Activated naive CD4-positive, alpha-beta T cell treated with anti-CD3 and anti-CD28 coated beads, Interleukin-2, amount 50 U/mL, for 72 hours (primary cell): ENCODE measurements at regions not wholly inside any gene's neighbourhood (a gene's known extent, or its start where the extent isn't known, plus 50 kb on each side); places are given as distances from the start of the nearest gene placed in this dataset.

Experiments used
- ATAC-seq, 2 donors: fragments of 150-1000 bp; cut with Tn5 transposase; 2 replicates each; pipeline ENCODE4 v1.10.0; 2021; ENCODE audit warnings: mild to moderate bottlenecking in 2 of 2, moderate library complexity in 2 of 2
- DNase-seq, 2 donors: peaks; one replicate each; pipeline ENCODE4 v3.0.0; 2021 to 2022; ENCODE audit warnings: low spot score in 2 of 2
- H3K27ac Mint-ChIP-seq, 2 donors: one replicate each; pipeline ENCODE4 v1.8.0; 2022; ENCODE audit warnings: mild to moderate bottlenecking in 2 of 2, mixed read lengths in 2 of 2
- H3K36me3 Mint-ChIP-seq, 2 donors: one replicate each; pipeline ENCODE4 v1.8.0; 2022; ENCODE audit warnings: mixed read lengths in 2 of 2
- H3K9me3 Mint-ChIP-seq, 2 donors: one replicate each; pipeline ENCODE4 v1.8.0; 2022; ENCODE audit warnings: mixed read lengths in 2 of 2

GRCh38 chr19:28915737-28916460 lies 297.1 kb downstream of the UQCRFS1 start:
- ATAC-seq (no peak), DNase-seq (no peak)
- H3K36me3 Mint-ChIP-seq = no peaks in the 10 kb centered on the region
- H3K9me3 Mint-ChIP-seq = no peaks in the 10 kb centered on the region
- no peak overlapping the region for H3K27ac Mint-ChIP-seq

- ATAC-seq (no peak), DNase-seq (no peak)
- no peaks in the 10 kb centered on the region for H3K9me3 Mint-ChIP-seq
- no peaks in the 10 kb centered on the region for H3K36me3 Mint-ChIP-seq
- H3K27ac Mint-ChIP-seq = no peak overlapping the region
These were observed 297.7 kb downstream of the UQCRFS1 start for GRCh38 chr19:28915202-28915601.

GRCh38 chr19:28914173-28914572 lies 298.8 kb downstream of the UQCRFS1 start:
- Mint-ChIP-seq H3K27ac (no peak overlapping the region), H3K36me3 (no peaks in the 10 kb centered on the region), H3K9me3 (no peaks in the 10 kb centered on the region)
- DNase-seq = no peak
- ATAC-seq = no peak

GRCh38 chr19:28913626-28914025 lies 299.3 kb downstream of the UQCRFS1 start:
- no peaks in the 10 kb centered on the region for H3K36me3 Mint-ChIP-seq

DNA sequence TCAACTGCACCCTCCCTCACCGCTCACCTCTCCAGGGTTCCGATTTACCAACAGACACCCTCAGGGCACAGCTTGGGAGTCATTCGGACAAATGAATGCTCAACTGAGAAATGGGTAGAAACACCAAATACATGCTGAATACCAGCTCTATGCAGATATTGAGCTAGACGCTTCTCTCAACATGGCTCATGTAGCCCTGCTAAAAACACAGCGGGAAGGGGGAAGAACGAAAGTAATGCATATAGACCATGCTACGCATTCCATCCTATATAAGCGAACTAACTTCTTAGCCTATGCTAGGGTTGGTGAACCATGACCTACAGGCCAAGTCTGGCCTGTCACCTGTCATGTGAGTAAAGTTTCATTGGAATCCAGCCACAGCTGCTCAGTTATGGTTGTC lies 304.0 kb downstream of the UQCRFS1 start:
- H3K36me3 Mint-ChIP-seq = no peaks in the 10 kb centered on the region
- no peak overlapping the region for H3K27ac Mint-ChIP-seq
- ATAC-seq = no peak
- no peak for DNase-seq
- H3K9me3 Mint-ChIP-seq = no peaks in the 10 kb centered on the region

More at GRCh38 chr19:28913626-28914025, 299.3 kb downstream of the UQCRFS1 start:
- Mint-ChIP-seq H3K27ac (no peak overlapping the region), H3K9me3 (no peaks in the 10 kb centered on the region)
- ATAC-seq = no peak
- no peak for DNase-seq

DNA sequence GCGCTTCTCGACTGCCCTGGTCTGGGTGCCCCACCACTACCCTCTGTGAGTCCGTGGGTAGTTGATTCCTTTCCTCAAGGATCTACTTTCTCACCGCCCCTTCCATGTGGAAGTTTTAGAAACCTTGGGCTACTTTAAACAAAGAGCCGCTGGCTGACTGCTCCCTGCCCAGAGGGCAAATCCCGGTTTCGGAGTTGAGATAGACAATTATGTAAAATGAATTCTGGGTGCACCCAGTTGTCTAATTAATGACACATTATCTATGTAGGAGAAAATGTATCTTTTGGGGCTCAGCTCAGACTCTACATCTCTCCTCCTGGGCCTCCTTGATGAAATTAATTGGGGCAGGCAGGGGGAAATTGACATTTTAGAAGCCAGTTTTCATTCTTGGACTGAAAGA lies 305.4 kb downstream of the UQCRFS1 start:
- peaks cover 0 to 4% of the 10 kb centered on the region in 2 donors for H3K9me3 Mint-ChIP-seq
- no peak for DNase-seq
- H3K27ac Mint-ChIP-seq = no peak overlapping the region
- H3K36me3 Mint-ChIP-seq = no peaks in the 10 kb centered on the region
- ATAC-seq = no peak

DNA sequence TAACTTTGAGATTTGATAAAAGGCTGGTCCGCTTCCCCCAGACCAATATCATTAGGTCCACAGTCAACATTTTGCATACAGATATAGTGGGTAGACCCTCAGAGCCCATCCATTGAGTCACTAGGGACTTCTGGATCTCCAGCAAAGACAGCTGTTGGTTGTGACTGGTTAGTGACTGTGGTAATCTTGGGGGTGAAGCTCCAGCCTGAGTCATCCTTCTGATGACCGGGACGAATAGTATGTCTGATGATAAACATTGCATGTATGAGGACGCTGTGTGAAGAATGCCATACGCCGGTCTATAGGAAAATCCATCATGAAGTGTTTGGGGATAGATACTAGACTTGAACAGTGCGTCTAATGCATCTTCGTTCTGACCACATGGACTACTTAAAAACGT lies 307.0 kb downstream of the UQCRFS1 start:
- DNase-seq (no peak), ATAC-seq (no peak)
- H3K27ac Mint-ChIP-seq = no peak overlapping the region
- peaks cover 0 to 4% of the 10 kb centered on the region in 2 donors for H3K9me3 Mint-ChIP-seq
- H3K36me3 Mint-ChIP-seq = no peaks in the 10 kb centered on the region

- Mint-ChIP-seq H3K9me3 (peaks cover 0 to 4% of the 10 kb centered on the region in 2 donors), H3K36me3 (no peaks in the 10 kb centered on the region)
These were observed 313.2 kb downstream of the UQCRFS1 start for GRCh38 chr19:28899703-28900102.

GRCh38 chr19:28898249-28898648 lies 314.7 kb downstream of the UQCRFS1 start:
- H3K27ac Mint-ChIP-seq = no peak overlapping the region
- peaks cover 0 to 2% of the 10 kb centered on the region in 2 donors for H3K9me3 Mint-ChIP-seq
- DNase-seq (no peak), ATAC-seq (no peak)
- no peaks in the 10 kb centered on the region for H3K36me3 Mint-ChIP-seq

More at GRCh38 chr19:28899703-28900102, 313.2 kb downstream of the UQCRFS1 start:
- DNase-seq = no peak
- no peak for ATAC-seq
- H3K27ac Mint-ChIP-seq = no peak overlapping the region

GRCh38 chr19:28889941-28890670 lies 322.8 kb downstream of the UQCRFS1 start:
- Mint-ChIP-seq H3K27ac (no peak overlapping the region), H3K9me3 (no peaks in the 10 kb centered on the region), H3K36me3 (no peaks in the 10 kb centered on the region)
- DNase-seq (no peak), ATAC-seq (no peak)

DNA sequence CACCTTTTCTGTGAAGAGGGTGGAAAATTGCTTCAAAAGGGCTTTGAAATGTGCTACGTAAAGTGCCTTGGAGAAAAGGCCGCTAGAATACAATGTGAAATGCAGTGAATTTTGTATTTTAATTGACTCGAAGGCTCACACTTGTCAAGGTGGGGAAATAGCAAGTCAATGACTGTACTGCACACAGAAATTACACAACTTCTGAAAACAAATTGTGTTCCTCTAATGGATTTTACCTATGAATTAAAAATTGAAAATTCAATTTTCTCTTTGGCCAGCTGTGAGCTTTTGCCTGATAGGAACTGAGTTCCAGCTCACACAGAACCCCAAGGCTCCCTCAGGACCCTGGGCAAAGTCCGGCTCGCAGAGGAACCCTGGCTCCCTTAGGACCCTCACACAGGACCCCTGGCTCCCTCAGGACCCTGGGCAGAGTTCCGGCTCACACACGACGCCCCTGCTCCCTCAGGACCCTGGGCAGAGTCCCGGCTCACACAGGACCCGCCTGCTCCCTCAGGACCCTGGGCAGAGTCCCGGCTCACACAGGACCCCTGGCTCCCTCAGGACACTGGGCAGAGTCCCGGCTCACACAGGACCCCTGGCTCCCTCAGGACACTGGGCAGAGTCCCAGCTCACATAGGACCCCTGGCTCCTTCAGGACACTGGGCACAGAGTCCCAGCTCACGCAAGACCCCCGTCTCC lies 324.9 kb downstream of the UQCRFS1 start:
- no peak for ATAC-seq
- Mint-ChIP-seq H3K36me3 (no peaks in the 10 kb centered on the region), H3K27ac (no peak overlapping the region), H3K9me3 (no peaks in the 10 kb centered on the region)
- no peak for DNase-seq

DNA sequence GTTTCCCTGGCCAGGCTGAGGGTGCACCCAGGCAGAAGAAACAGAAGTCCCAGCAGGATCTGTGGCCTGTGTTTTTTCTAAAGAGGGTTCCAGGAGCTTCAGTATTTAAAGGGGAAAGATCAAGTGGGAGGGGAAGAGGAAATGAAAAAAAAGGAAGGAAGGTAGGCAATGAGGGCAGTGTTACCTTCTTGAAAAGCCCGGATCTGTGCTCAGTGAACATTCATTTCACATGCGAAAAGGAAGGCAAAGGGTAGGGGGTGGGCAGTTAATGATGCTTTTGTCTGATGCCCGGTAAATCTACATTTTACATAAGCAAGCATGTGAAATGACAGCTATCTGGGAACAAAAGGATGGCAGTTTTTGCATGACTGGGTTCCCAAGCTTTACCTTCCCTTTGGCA lies 326.2 kb downstream of the UQCRFS1 start:
- DNase-seq (no peak), ATAC-seq (no peak)
- H3K27ac Mint-ChIP-seq = no peak overlapping the region
- H3K36me3 Mint-ChIP-seq = no peaks in the 10 kb centered on the region
- no peaks in the 10 kb centered on the region for H3K9me3 Mint-ChIP-seq

DNA sequence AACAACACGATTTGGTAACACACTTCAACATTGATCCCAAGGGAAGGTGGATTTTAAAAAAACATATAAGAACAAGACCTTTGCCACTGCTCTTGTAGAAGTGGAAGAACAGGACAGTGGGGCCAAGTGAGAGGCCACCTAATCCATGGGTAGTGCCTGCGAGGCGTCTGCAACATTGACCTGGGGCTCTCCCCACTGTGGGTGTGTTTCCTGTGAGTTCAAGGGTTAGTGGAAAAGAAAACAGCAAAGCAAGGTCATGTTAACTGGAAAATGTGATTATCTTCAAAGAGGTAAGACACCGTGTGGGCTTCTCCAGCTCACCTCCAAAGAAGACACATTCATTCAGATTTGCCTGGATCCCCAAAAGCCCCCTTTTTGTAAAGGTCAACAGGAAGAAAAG lies 327.0 kb downstream of the UQCRFS1 start:
- no peaks in the 10 kb centered on the region for H3K9me3 Mint-ChIP-seq
- no peaks in the 10 kb centered on the region for H3K36me3 Mint-ChIP-seq
- DNase-seq (no peak), ATAC-seq (no peak)
- no peak overlapping the region for H3K27ac Mint-ChIP-seq

DNA sequence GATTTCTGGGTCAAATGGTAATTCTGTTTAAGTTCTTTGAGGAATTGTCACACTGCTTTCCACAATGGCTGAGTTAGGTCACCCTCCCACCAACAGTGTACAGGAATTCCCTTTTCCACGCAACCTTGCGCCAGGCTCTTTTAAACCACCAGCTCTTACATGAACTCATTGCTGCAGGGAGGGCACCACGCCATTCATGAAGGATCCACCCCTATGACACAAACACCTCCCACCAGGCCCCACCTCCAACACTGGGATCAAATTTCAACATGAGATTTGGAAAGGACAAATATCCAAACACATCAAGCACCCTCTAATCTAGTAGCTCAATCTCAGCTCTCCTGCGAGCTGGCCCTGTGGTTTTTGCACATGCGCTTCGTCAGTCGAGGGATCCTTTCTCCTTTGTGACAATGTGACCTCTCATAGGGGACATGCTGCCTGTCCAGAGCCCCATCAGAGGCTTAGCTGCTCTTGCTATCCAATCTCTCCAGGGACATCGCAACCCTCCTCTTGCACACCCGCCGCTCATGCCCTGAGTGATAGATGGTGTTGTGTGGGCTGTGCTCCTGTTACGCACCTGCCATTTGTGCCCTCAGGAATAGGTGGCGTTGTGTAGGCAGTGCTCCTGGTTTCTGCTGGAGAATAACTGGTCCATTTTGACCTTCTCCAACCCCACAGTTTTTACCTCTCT lies 328.0 kb downstream of the UQCRFS1 start:
- DNase-seq = no peak
- Mint-ChIP-seq H3K9me3 (no peaks in the 10 kb centered on the region), H3K36me3 (no peaks in the 10 kb centered on the region), H3K27ac (no peak overlapping the region)
- no peak for ATAC-seq

DNA sequence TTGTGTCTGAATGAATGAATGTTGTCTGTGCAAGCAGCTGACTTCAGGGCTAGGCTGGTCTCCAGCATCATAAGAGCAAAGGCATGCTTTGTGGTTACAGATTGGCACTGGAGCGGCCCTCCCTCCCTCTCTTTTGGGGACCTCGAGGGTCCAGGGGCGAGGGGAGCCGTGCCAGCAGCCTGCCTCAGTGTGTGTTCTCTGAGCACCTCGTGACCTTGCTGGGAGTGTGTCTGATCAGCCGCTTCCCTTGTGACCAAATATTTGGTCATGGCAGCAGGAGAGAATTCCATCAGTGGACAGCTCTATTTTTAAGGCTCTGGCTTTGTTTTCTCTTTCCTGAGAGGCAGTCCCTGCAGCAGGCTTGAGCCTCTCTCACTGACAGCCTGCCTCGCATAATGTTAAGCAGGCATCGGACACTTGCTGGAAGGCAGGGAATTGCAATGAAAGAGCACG lies 329.7 kb downstream of the UQCRFS1 start:
- ATAC-seq = no peak
- no peaks in the 10 kb centered on the region for H3K36me3 Mint-ChIP-seq
- no peak for DNase-seq
- no peak overlapping the region for H3K27ac Mint-ChIP-seq
- no peaks in the 10 kb centered on the region for H3K9me3 Mint-ChIP-seq

- ATAC-seq = no peak
- DNase-seq = no peak
- H3K9me3 Mint-ChIP-seq = no peaks in the 10 kb centered on the region
- H3K27ac Mint-ChIP-seq = no peak overlapping the region
- H3K36me3 Mint-ChIP-seq = no peaks in the 10 kb centered on the region
These were observed 330.1 kb downstream of the UQCRFS1 start for GRCh38 chr19:28882818-28883217.

DNA sequence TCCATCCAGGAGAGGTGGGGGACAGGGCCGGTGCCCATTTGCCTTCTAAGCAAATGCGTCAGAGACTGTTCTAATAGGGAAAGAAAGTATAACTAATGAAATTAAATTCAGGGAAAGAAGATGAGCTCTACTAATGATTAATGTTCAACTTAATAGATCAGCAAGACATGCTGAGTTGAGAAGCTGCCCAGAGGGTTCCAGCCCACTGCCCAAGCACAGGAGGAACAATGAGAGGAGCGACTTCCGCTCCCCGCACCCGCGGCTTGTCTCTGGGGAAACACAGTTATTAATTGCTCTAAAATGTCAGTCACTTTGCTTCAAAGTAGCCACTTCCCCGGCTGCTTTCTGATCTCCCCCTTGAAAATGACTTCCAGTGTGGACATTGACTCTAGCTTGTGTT lies 331.3 kb downstream of the UQCRFS1 start:
- no peak for ATAC-seq
- H3K27ac Mint-ChIP-seq = no peak overlapping the region
- no peak for DNase-seq
- H3K9me3 Mint-ChIP-seq = no peaks in the 10 kb centered on the region
- no peaks in the 10 kb centered on the region for H3K36me3 Mint-ChIP-seq
